GM19351 (cell line): ENCODE measurements at regions not wholly inside any gene's neighbourhood (a gene's known extent, or its start where the extent isn't known, plus 50 kb on each side); places are given as distances from the start of the nearest gene placed in this dataset.
"Not testable (repeated sequence)": the region's sequence is repeated elsewhere in the genome, so short reads cannot be mapped to it uniquely, and the experiment has no call there.

Source experiments
- ATAC-seq: cut with Tn5 transposase; IDR thresholded peaks from one replicate; pipeline ENCODE4 v1.9.1; 2021; ENCODE audit warnings: mild to moderate bottlenecking, moderate library complexity; ENCODE audit not compliant: unreplicated experiment

DNA sequence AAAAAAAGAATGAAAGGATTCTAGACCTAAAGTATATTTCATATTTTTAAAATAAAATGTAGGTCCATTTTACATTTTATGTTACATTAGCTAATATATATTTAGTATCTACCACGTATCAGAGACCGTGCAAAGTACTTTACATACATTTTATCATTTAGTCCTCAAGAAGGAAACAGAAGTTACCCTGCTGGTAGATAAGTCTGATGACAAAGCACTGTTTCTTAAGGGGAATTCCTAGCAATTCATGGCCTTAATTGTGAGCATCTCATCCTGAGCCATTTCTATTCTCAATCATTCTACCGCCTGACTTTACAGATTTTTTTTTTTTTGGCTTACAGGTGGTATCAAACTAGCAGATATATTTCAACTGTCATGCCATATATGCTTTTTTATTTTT, 367.7 kb downstream of the PRELID2 start:
- no peak for ATAC-seq

DNA sequence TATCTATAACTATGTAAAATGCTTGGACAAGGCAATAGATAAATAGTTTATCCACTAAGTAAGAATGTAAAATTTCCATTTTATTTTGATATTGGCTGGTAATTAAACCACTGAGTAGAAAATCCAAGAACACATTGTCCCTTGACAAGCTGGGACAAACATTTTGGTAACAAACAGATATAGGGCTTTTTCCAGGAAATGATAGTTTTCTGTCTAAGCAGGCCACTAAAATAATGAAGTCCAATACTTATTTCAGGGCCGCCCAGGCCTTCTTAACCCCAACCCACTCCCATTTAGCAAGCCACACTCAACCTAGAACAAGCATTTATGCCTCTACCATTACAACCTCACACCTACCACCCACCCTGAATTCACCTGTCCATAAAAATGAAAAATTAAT, 368.6 kb downstream of the PRELID2 start:
- no peak for ATAC-seq

DNA sequence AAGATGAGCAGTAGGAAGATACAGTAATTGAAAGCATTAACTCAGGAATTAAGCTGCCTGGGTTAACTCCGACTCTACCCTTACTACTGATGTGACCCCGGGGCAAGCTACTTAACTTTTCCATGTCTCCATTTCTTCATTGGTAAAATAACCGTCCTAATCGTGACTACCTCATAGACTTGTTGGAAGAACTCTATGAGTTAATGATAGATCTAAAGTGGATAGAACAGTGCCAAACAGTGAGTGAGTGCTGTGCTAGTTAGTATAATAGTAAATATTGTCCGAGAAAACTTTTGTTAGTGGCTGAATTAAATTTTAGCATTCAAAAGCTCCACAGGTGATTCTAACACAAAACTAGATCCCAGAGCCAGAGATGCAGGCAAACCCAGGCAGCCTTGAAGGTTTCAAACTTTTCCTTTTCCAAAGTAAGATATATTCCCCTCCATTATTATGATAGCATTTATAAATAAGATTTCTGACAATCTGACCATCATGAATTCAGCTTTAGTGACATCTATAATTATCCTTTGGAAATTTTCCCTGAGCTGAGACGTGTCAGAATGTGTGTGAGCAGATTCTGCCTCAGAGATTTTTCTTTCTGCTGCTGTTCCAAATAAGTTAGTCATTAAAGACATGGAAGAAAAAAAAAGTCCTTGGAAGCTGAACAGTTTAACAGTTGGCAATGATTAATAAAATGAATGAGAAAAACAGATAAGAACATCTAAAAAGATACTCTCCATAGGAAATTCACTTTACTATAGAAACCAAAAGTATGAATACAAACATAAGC, 369.5 kb downstream of the PRELID2 start:
- no peak for ATAC-seq

DNA sequence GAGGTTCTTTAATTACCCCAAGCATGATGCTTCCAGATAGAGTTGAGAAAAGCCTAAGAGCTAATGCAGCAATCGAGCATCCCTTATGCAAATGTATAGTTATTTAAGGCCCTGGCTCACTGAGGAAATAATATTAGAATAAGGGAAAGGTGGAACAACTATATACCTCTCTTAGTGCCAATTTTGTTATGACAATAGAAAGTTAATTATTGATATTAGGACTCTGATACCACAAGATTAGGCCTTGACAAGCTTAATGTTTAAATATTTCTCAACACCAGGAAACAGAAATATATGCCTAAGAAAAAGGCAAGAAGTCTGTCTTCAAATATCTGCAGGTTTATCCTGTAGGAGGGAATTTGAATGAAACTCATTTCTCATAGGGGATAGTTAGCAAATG, 371.0 kb downstream of the PRELID2 start:
- ATAC-seq, result no peak

DNA sequence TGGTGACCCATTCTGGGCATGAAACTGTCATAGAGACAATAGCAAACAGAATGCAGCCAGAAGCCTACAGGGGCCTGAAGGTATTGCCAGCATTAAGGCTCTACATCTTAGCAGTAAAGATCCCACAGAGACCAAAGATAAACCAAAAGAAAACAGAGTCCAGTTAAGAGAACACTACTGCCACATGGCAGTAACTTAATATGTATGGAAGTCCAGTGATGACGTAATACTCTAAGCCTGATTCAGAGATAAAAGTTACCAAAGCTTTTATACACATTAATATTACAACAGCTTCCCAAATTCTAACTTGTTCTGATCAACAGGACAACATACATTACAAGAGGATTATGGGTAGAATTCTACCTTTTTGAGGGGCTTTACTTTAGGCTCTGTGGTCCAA, 371.5 kb downstream of the PRELID2 start:
- ATAC-seq, result no peak

DNA sequence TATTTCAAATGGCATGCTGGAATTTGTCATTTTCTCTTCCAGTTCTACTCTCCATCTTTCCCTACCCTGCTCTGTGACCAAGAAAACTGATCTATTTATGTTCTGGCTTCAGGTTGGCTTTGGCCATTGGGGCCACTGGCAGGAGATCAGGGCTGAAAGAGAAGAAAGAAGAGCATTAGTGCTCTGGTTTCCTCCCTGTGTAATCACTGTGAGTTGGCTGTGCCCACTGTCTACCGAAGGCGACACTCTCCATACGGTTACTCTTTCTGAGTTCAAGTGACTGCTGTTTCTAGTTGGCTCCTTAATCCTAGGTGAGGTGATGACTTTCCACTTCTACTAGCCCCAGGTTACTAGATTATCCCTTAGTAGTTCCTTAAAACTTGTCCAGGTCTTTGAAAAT, 372.6 kb downstream of the PRELID2 start:
- no peak for ATAC-seq

DNA sequence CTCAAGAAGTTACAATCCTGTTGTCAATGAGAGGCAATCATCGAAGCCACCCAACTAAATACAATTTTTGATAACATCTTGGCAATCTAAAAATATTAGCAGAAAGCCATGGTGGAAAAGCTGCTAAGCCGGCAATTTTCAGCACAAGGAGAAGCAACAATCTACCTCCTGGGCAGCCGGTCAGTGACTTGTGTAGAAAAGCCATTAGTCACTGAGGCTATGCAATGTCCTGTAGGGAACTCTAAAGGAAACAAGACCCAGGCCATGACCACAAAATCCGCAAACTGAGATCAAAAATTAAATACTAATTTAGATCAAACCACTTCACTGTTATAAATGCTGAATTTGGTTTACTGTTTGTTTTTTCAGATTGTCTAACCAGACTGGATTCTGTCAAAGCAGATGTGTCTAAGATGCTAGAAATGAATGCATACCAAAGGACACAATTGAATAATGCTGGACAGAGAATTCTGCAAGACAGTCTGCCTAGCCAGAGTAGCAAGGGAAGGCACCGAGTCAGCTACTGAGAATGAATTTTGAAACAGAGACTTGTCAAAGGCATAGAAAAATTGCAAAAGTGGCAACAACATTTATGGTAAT, 384.8 kb downstream of the PRELID2 start:
- no peak for ATAC-seq

DNA sequence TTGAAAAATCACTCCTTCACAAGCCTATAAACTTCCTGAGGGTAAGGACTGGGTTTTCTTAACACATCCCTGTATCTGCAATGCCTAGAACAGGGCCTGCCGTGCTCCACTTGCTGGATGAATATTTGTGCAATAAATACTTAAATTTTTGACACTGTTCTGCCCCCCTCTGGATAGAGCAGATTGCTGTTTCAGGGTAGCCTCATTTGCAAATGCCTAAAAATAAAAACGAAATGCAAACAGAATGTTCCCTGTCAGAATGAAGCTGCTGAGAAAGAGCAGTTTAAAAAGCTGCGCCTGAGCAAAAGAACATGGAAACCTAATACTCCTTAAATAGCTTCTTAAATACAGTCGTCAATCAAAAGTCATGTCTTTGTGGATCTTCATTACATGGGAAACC, 385.3 kb downstream of the PRELID2 start:
- ATAC-seq, result no peak

DNA sequence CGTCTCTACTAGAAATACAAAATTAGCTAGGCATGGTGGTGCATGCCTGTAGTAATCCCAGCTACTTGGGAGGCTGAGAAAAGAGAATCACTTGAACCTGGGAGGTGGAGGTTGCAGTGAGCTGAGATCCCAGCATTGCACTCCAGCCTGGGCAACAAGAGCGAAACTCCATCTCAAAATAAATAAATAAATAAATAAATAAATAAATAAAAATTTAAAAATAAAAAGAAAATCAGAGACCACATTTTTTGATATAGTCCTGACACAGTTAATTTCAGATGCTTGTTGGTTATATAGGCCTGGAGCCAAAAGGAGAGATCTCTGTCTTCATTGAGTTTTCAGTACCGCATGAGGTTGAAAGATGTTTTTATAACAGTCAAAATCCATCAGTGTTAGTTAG, 388.3 kb downstream of the PRELID2 start:
- not testable (repeated sequence) for ATAC-seq

DNA sequence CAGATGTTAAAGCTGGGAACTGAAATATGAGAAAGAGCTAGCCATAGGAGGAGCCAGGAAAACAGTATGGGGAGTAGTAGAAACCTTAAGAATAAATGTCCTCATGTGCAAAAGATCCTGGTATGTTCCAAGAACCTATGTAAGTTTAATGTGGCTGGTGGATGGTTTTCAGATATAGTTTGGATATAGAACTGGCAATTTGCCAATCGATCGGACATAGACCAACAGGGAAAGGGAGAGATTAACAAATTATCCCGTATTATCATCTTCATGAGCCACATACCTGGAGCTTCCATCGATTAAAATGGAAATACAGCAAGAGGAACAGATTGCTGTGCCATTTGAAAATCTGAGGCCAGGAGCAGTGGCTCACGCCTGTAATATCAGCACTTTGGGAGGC, 388.7 kb downstream of the PRELID2 start:
- ATAC-seq, result no peak

DNA sequence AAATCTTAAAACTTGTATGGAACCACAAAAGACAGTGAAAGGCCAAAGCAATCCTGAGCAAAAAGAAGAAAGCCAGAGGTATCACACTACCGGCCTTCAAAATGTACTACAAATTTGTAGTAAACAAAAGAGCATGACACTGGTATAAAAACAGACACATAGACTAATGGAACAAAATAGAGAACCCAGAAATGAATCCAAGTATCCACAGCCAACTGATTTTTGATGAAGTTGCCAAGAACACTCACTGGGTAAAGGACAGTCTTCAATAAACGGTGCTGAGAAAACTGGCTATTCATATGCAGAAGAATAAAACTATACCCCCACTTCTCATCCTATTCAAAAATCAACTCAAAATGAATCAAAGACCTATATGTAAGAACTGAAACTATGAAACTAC, 390.1 kb downstream of the PRELID2 start:
- no peak for ATAC-seq

DNA sequence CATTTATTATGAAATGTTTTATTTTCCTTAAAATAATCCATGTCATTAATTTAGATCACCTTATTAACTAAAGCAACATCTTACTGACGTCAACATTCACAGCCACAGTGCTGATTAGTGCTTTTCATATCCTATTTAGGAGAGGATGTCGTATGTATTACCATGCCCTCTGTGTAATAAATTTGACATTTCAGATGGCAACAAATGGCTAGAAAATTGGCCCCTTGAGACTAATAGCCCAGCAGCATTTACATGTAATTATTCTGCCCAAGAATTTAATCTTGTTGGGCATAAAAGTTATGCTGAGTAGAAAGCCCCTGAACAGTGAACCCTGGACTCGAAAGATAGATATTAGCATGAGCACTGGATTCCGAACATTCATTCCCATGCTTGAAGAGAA, 391.2 kb downstream of the PRELID2 start:
- ATAC-seq, result no peak

DNA sequence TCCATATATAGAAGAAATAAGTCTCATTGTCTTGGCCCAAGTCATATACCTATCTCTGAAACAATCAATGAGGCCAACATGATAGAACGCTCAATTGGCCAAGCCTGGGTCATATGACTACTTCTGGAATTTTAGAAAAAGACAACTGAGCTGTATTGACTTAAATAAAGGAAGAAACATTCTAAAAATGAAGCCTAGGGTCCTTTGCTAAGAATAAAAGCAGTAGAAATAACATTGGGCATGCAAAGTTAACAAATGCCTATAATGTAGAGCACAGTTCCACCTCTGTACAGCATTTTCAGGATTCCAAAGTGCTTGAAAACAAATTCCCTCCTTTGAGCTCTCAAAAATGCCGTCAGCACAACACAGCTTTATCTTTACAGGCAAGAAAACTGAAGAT, 391.8 kb downstream of the PRELID2 start:
- ATAC-seq, result no peak

DNA sequence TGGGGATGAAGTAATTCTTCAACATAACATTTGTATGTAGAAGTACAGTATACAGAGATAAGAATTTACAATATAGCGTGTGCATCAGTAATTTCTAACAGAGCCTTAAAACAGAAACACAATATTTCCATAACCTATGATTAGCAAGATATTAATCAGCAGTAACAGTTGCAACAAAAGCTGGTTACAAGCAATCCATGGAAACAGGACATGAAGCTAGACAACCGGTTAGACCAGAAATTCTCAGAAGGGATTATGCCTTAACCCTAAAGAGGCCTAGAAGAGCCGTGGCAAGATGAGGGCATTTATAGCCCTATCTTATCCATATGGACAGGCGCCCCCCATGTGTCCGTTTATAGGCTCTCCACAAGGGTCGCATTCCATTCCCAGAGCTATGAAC, 392.5 kb downstream of the PRELID2 start:
- ATAC-seq, result not testable (repeated sequence)

DNA sequence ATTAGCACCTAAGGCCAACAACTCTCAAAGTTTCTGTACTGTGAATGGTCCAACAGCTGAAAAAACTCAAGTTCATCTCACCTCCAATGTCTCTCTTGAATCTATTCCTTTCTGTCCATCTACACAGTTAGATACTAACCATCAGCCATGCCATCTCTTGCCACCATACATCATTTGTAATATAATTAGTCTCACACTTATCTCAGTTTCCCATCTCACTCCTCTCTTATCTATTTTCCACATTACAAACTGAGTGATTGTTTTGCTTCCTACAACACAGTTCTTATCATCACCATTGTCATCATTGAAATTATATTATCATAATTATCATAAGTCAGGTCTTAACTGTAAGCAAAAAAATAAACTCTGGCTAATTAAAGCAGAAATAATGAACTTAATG, 393.9 kb downstream of the PRELID2 start:
- no peak for ATAC-seq

DNA sequence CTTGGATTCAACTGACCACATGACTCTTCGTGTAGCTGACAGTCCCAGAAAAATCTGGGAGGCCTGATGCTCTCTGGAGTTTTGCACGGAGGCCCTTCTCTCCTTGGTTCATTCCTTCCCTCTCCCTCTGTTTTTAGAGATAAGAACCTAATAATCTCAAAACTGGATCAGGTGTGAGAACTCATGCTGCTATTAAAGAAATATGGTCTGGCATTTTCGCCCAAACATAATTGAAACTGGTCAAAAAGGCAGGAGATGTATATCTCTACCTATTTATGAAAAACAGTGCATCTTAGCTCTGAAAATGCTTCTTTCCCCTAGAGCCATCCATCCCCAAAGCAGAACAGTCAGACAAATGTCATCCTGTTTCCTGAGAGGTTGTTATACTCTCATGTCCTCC, 397.5 kb downstream of the PRELID2 start:
- ATAC-seq, result no peak

DNA sequence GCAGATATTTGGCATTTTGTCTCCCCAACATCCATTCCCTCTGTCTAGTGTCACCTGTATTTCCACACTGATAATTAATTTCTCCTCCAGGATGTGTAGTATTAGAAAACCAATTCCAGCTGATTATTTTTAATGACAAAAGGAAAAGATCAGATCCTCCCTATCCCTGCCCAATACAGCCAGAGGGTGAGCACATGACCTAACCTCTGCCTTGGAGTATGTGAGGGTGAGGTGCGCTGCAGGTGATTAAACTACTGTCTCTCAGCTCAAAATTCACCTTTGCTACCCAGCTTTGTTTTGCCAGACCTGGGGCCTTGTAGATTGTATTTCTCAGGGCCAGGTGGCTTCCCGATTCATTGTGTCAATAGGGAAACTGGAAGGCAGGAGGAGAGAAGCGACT, 402.1 kb downstream of the PRELID2 start:
- no peak for ATAC-seq

DNA sequence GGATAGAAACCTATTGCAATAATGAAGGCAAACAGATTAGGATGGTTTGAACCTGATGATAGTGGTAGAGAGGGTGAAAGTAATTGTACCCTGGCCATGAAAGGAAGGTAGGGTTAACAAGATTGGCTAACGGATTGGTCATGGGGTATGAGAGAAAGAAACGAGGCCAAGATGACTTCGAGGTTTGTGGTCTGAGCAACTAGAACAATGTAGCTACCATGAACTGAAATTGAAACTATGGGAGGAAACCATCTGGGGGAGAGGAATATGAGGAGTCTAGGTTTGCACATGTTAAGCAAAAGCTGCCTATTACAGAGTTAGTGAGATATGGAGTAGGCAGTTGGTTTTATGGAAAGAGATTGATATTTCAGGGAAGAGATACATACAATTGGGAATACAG, 406.0 kb downstream of the PRELID2 start:
- peak; percentile 91 for ATAC-seq

DNA sequence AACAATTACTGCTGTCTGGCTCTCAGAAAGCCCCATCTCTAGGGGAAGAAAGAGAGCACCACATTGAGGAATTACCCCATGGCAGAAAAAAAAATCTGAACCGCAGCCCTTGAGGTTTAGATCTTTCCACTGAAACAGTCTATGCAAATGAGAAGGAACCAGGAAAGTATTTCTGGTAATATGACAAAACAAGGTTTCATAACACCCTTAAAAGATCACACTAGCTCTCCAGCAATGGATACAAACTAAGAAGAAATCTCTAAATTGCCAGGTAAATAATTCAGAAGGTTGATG, 427.1 kb downstream of the PRELID2 start:
- peak; percentile 71 for ATAC-seq

DNA sequence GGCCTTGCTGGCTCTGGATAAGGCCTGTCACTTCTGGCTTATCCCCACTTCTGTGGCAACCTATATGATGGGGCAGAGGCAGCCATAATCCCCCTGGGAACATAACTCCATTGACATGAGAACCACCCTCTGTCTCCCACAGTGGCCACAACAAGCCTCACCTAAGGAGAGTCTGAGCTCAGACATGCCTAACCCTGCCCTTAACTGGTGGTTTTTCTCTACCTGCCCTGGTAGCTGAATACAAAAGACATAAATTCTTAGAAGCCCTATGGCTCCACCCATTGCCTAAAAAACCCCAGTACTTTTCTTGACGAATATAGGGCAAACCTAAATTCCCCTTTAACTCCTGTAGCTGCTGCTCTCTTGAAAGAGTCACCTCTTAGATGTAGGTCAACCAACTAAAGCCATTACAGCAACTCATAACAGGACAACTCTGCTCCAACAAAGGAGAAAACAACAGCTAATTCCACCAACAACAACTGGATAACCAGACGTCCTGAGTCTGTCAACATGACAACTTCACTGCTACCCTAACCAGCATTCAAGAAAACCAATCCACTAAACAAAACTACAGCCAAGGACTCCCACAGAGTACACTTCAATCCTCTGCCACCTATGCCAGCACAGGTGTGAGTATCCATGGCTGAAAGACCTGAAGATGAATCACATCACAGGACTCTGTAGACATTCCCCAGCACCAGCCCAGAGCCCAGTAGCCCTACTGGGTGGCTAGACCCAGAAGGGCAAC, 427.7 kb downstream of the PRELID2 start:
- peak; percentile 47 for ATAC-seq

DNA sequence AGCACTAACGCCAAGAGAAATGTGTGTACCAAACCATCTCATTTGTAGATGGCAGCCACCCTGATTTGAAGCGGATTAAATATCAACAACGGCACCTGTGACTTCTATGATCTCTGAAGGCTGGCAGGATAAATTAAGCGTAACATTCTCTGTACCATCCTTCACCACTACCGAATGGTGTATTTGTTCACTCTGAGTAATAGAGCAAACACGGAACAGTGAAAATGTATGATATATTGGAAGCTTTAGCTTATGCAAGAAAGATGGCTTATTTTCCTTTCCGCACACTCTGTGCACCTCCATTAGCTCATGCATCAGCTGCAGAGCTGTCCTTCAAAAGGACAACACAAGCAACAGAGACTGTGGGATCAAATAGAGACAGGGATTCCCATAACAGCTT, 431.1 kb downstream of the PRELID2 start:
- ATAC-seq, result no peak

DNA sequence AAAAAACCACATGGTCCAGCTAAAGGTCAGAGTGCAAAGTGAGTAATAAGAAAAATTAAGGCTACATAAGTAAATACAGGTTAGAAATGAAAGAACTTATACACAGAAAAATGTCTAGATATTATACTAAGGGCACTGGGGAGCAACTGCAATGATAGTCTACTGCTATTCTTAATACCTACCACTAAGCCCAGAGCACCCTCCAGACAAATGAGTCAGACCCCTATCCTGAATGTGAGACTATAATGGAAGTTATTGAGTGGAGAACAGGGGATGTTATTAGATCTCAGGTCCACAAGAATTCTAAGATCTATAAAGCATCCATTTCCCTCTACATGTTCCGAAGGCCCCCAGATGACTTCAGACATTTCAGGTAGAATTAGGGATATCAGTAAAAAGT, 438.3 kb downstream of the PRELID2 start:
- ATAC-seq, result no peak
